Renal pelvis (tissue), 1 donor: ENCODE measurements at regions not wholly inside any gene's neighbourhood (a gene's known extent, or its start where the extent isn't known, plus 50 kb on each side); places are given as distances from the start of the nearest gene placed in this dataset.

ENCODE experiments used
- DNase-seq: peaks from one replicate; pipeline ENCODE4 v3.0.0-alpha.2; 2013

GRCh38 chr1:22264464-22265341 is 121.8 kb upstream of the WNT4 start:
- DNase-seq = no peak

GRCh38 chr1:22266141-22266540 is 123.2 kb upstream of the WNT4 start:
- DNase-seq = no peak

GRCh38 chr1:22267413-22268175 is 124.7 kb upstream of the WNT4 start:
- DNase-seq = no peak

- DNase-seq = no peak
Observed at GRCh38 chr1:22268327-22268726, 125.4 kb upstream of the WNT4 start.

- no peak for DNase-seq
Observed at GRCh38 chr1:22271847-22272801, 129.2 kb upstream of the WNT4 start.

GRCh38 chr1:22273686-22274681 is 131.1 kb upstream of the WNT4 start:
- DNase-seq = no peak

- no peak for DNase-seq
Observed at GRCh38 chr1:22275167-22275566, 132.3 kb upstream of the WNT4 start.

- no peak for DNase-seq
Observed at GRCh38 chr1:22275626-22276395, 132.9 kb upstream of the WNT4 start.

GRCh38 chr1:22276396-22276748 is 133.5 kb upstream of the WNT4 start:
- DNase-seq = no peak

GRCh38 chr1:22277662-22278061 is 134.8 kb upstream of the WNT4 start:
- no peak for DNase-seq

GRCh38 chr1:22279735-22280134 is 136.8 kb upstream of the WNT4 start:
- DNase-seq = no peak

GRCh38 chr1:22280526-22280925 is 137.6 kb upstream of the WNT4 start:
- no peak for DNase-seq

GRCh38 chr1:22281521-22282363 is 138.8 kb upstream of the WNT4 start:
- DNase-seq = no peak

- DNase-seq = no peak
Observed at GRCh38 chr1:22282364-22282995, 139.6 kb upstream of the WNT4 start.

GRCh38 chr1:22283596-22283995 is 140.7 kb upstream of the WNT4 start:
- no peak for DNase-seq

- no peak for DNase-seq
Observed at GRCh38 chr1:22284236-22284635, 141.3 kb upstream of the WNT4 start.

- DNase-seq = no peak
Observed at GRCh38 chr1:22284906-22285548, 142.1 kb upstream of the WNT4 start.
